Activated CD8-positive, alpha-beta T cell treated with anti-CD3 and anti-CD28 coated beads for 36 hours (primary cell): ENCODE measurements at regions not wholly inside any gene's neighbourhood (a gene's known extent, or its start where the extent isn't known, plus 50 kb on each side); places are given as distances from the start of the nearest gene placed in this dataset.

Source experiments
- ATAC-seq: fragments of 200-7000 bp; cut with Tn5 transposase; one replicate; pipeline ENCODE4 v1.10.0; 2021; ENCODE audit warnings: mild to moderate bottlenecking, moderate library complexity
- CTCF ChIA-PET: fragments of 350-600 bp; sonication (Branson Sonifier 250); formaldehyde crosslinking; loops from one replicate; lab custom pipeline; 2021; ENCODE audit warnings: antibody characterized with exemption; lab: Charles Lee
- POLR2A ChIA-PET: fragments of 350-600 bp; sonication (Branson Sonifier 250); formaldehyde crosslinking; loops from one replicate; lab custom pipeline; 2021; ENCODE audit warnings: antibody characterized with exemption; lab: Charles Lee
- DNase-seq: peaks from one replicate; pipeline ENCODE4 v3.0.0-alpha.2; 2020
- H3K27ac Mint-ChIP-seq: one replicate; pipeline ENCODE4 v1.8.0; 2021; ENCODE audit warnings: mild to moderate bottlenecking, mixed read lengths
- H3K27me3 Mint-ChIP-seq: one replicate; pipeline ENCODE4 v1.8.0; 2021; ENCODE audit warnings: mixed read lengths
- H3K36me3 Mint-ChIP-seq: one replicate; pipeline ENCODE4 v1.8.0; 2021; ENCODE audit warnings: low read depth, mixed read lengths
- H3K4me1 Mint-ChIP-seq: one replicate; pipeline ENCODE4 v1.8.0; 2021; ENCODE audit warnings: low read depth, mixed read lengths
- H3K4me3 Mint-ChIP-seq: one replicate; pipeline ENCODE4 v1.8.0; 2021; ENCODE audit warnings: mild to moderate bottlenecking, moderate library complexity, mixed read lengths
- H3K9me3 Mint-ChIP-seq: one replicate; pipeline ENCODE4 v1.8.0; 2021; ENCODE audit warnings: mixed read lengths
- CTCF ChIP-seq: fragments of 200-600 bp; IDR thresholded peaks from one replicate; pipeline ENCODE4 v1.8.0; 2022; ENCODE audit warnings: antibody characterized with exemption, mild to moderate bottlenecking
- intact Hi-C: fragments of 100-400 bp; cut with micrococcal nuclease; formaldehyde crosslinking; loops from one replicate; pipeline ENCODE4 v1.10.0; 2022

GRCh38 chr5:121138495-121138907 is 674.4 kb downstream of the PRR16 start:
- H3K27me3 Mint-ChIP-seq, result no peaks in the 10 kb centered on the region
- H3K27ac Mint-ChIP-seq, result no peak overlapping the region
- H3K36me3 Mint-ChIP-seq, result no peaks in the 10 kb centered on the region
- intact Hi-C loops, result no loop called here
- H3K4me1 Mint-ChIP-seq, result no peaks in the 10 kb centered on the region
- ChIA-PET POLR2A (no interaction called here), CTCF (no interaction called here)
- no peaks in the 10 kb centered on the region for H3K9me3 Mint-ChIP-seq
- DNase-seq (no peak), ATAC-seq (no peak)
- TF ChIP-seq CTCF, result no peak
- H3K4me3 Mint-ChIP-seq, result no peak overlapping the region

GRCh38 chr5:121138952-121139351 is 674.9 kb downstream of the PRR16 start:
- no peaks in the 10 kb centered on the region for H3K9me3 Mint-ChIP-seq

GRCh38 chr5:121144764-121145163 is 680.7 kb downstream of the PRR16 start:
- H3K27ac Mint-ChIP-seq, result no peak overlapping the region
- intact Hi-C loops, result no loop called here
- no peak for TF ChIP-seq CTCF
- no peak overlapping the region for H3K4me3 Mint-ChIP-seq
- H3K9me3 Mint-ChIP-seq, result peaks cover 4% of the 10 kb centered on the region
- no peaks in the 10 kb centered on the region for H3K36me3 Mint-ChIP-seq
- DNase-seq (no peak), ATAC-seq (no peak)
- H3K4me1 Mint-ChIP-seq, result no peaks in the 10 kb centered on the region
- H3K27me3 Mint-ChIP-seq, result no peaks in the 10 kb centered on the region
- CTCF ChIA-PET, result no interaction called here
- POLR2A ChIA-PET, result no interaction called here

More at GRCh38 chr5:121138952-121139351, 674.9 kb downstream of the PRR16 start:
- intact Hi-C loops, result no loop called here
- ChIA-PET CTCF (no interaction called here), POLR2A (no interaction called here)
- no peaks in the 10 kb centered on the region for H3K27me3 Mint-ChIP-seq
- H3K4me1 Mint-ChIP-seq, result no peaks in the 10 kb centered on the region
- DNase-seq, result no peak
- ATAC-seq, result no peak
- H3K4me3 Mint-ChIP-seq, result no peak overlapping the region
- no peak overlapping the region for H3K27ac Mint-ChIP-seq
- TF ChIP-seq CTCF, result no peak
- H3K36me3 Mint-ChIP-seq, result no peaks in the 10 kb centered on the region

GRCh38 chr5:121151534-121151933 is 687.4 kb downstream of the PRR16 start:
- POLR2A ChIA-PET, result no interaction called here

GRCh38 chr5:121152411-121152810 is 688.3 kb downstream of the PRR16 start:
- H3K27me3 Mint-ChIP-seq, result no peaks in the 10 kb centered on the region
- H3K4me1 Mint-ChIP-seq, result no peaks in the 10 kb centered on the region
- ATAC-seq (no peak), DNase-seq (no peak)
- CTCF ChIA-PET, result no interaction called here
- TF ChIP-seq CTCF, result no peak
- H3K36me3 Mint-ChIP-seq, result no peaks in the 10 kb centered on the region
- no peak overlapping the region for H3K27ac Mint-ChIP-seq
- peaks cover 6% of the 10 kb centered on the region for H3K9me3 Mint-ChIP-seq
- POLR2A ChIA-PET, result no interaction called here
- intact Hi-C loops, result no loop called here
- no peak overlapping the region for H3K4me3 Mint-ChIP-seq

More at GRCh38 chr5:121151534-121151933, 687.4 kb downstream of the PRR16 start:
- no peak for TF ChIP-seq CTCF
- Mint-ChIP-seq H3K27me3 (no peaks in the 10 kb centered on the region), H3K36me3 (no peaks in the 10 kb centered on the region), H3K4me3 (no peak overlapping the region), H3K27ac (no peak overlapping the region), H3K4me1 (no peaks in the 10 kb centered on the region), H3K9me3 (peaks cover 6% of the 10 kb centered on the region)
- intact Hi-C loops, result no loop called here
- DNase-seq (no peak), ATAC-seq (no peak)
- CTCF ChIA-PET, result no interaction called here
